ENCODE measurements at regions not wholly inside any gene's neighbourhood (a gene's known extent, or its start where the extent isn't known, plus 50 kb on each side); places are given as distances from the start of the nearest gene placed in this dataset.

DNA sequence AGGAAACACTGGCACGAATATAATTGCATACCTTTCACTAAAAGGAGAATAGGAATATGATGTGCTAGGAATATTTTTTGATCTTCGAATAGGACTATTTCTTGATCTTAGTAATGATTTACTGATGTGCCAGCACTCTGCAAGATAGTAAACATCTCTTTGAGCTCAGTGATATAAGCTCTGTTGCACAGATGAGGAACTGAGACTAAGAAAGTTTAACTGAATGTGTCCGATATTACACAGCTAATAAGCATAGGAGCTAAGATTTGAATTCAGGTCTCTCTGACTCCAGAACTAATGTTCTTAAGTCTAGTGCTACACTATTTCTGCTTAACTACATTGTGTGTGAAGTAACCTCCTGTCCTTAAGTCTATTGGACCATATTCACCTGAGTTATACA lies 98.4 kb upstream of the PTPRZ1 start:
- no peaks in the 10 kb centered on the region for H3K36me3 Mint-ChIP-seq
- peaks cover 2 to 11% (median 4%) of the 10 kb centered on the region in 3 donors for H3K9me3 Mint-ChIP-seq
- no peaks in the 10 kb centered on the region for H3K27me3 Mint-ChIP-seq
- H3K4me3 Mint-ChIP-seq: no peak overlapping the region
- H3K4me1 Mint-ChIP-seq: no peaks in the 10 kb centered on the region
- ChIA-PET POLR2A (no interaction called here), CTCF (no interaction called here)
- no peak overlapping the region for H3K4me3 ChIP-seq (ENCODE audit: control insufficient read depth in 1 of 2, extremely low read depth in 1 of 2, low read length in 1 of 2)
- no peaks in the 10 kb centered on the region for H3K4me1 ChIP-seq (ENCODE audit: control insufficient read depth in 1 of 2, extremely low read depth in 1 of 2, insufficient read depth in 2 of 2, low read length in 2 of 2)
- H3K36me3 ChIP-seq (ENCODE audit: control insufficient read depth in 2 of 2, extremely low read depth in 1 of 2, insufficient read depth in 1 of 2, low read length in 1 of 2): no peaks in the 10 kb centered on the region
- ATAC-seq (replicated peaks in 1 of 4) (no peak), DNase-seq (no peak)
- no peaks in the 10 kb centered on the region for H3K9me3 ChIP-seq
- no peak overlapping the region for H3K27ac ChIP-seq (ENCODE audit: low read length)
- no peak overlapping the region for H3K27ac Mint-ChIP-seq
- no CpG with 5 or more reads among the region's 3 CpGs for WGBS (ENCODE audit: insufficient coverage)
- H3K27me3 ChIP-seq (replicated peaks in 1 of 2; ENCODE audit: control insufficient read depth in 2 of 2, extremely low read depth in 1 of 2, insufficient read depth in 2 of 2, low read length in 1 of 2): no peaks in the 10 kb centered on the region

DNA sequence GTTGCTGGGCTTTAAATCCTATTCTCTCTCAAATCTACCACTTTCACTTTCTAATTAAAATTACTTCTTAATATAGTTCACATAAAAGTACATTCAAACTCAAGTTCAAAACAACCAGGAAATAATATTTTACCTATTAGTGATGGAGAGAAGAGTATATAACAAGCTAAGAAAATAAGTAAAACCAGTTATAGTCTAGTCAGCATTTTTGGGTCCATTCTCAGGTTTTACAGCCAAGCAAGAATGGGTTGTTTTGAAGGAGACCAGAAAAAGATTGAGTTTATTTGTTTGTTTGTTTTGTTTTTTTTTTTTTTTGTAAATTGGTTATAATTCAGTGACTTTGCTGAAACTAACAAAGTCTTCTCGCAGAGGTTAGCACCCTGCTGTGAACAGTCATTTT lies 106.3 kb upstream of the PTPRZ1 start:
- no peak for ATAC-seq (replicated peaks in 1 of 4)
- Mint-ChIP-seq H3K27ac (no peak overlapping the region), H3K9me3 (peaks cover 0 to 8% (median 4%) of the 10 kb centered on the region in 3 donors), H3K4me3 (no peak overlapping the region), H3K36me3 (no peaks in the 10 kb centered on the region), H3K27me3 (no peaks in the 10 kb centered on the region), H3K4me1 (no peaks in the 10 kb centered on the region)
- no CpG with 5 or more reads among the region's 1 CpG for WGBS (ENCODE audit: insufficient coverage)
- ChIA-PET POLR2A (no interaction called here), CTCF (no interaction called here)
- no peaks in the 10 kb centered on the region for H3K4me1 ChIP-seq (ENCODE audit: control insufficient read depth in 1 of 2, extremely low read depth in 1 of 2, insufficient read depth in 2 of 2, low read length in 2 of 2)
- H3K36me3 ChIP-seq (ENCODE audit: control insufficient read depth in 2 of 2, extremely low read depth in 1 of 2, insufficient read depth in 1 of 2, low read length in 1 of 2): no peaks in the 10 kb centered on the region
- H3K27me3 ChIP-seq (replicated peaks in 1 of 2; ENCODE audit: control insufficient read depth in 2 of 2, extremely low read depth in 1 of 2, insufficient read depth in 2 of 2, low read length in 1 of 2): no peaks in the 10 kb centered on the region
- H3K4me3 ChIP-seq (ENCODE audit: control insufficient read depth in 1 of 2, extremely low read depth in 1 of 2, low read length in 1 of 2): no peak overlapping the region
- no peak for DNase-seq
- no peak overlapping the region for H3K27ac ChIP-seq (ENCODE audit: low read length)
- no peaks in the 10 kb centered on the region for H3K9me3 ChIP-seq

DNA sequence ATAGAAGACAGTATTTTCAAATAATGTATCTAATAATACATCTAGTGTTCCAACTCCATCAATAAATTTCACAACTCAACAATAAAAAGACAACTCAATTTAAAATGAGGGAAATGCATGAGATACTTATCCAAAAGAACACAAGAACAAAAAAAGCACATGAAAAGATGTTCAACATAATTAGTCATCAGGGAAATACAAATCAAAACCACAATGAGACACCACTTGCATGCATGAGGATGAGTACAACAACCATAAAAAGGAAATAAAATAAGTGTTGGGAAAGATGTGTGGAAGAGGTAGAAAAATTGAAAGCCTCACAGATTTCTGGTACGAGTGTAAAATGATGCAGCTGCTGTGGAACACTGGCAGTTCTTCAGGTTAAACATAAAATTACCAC lies 111.6 kb upstream of the PTPRZ1 start:
- H3K27me3 Mint-ChIP-seq: no peaks in the 10 kb centered on the region
- no peak for ATAC-seq (replicated peaks in 1 of 4)
- H3K36me3 Mint-ChIP-seq: no peaks in the 10 kb centered on the region
- H3K27ac Mint-ChIP-seq: no peak overlapping the region
- Histone ChIP-seq H3K27ac (ENCODE audit: low read length) (no peak overlapping the region), H3K4me1 (ENCODE audit: control insufficient read depth in 1 of 2, extremely low read depth in 1 of 2, insufficient read depth in 2 of 2, low read length in 2 of 2) (no peaks in the 10 kb centered on the region), H3K4me3 (ENCODE audit: control insufficient read depth in 1 of 2, extremely low read depth in 1 of 2, low read length in 1 of 2) (no peak overlapping the region), H3K27me3 (replicated peaks in 1 of 2; ENCODE audit: control insufficient read depth in 2 of 2, extremely low read depth in 1 of 2, insufficient read depth in 2 of 2, low read length in 1 of 2) (no peaks in the 10 kb centered on the region), H3K9me3 (no peaks in the 10 kb centered on the region), H3K36me3 (ENCODE audit: control insufficient read depth in 2 of 2, extremely low read depth in 1 of 2, insufficient read depth in 1 of 2, low read length in 1 of 2) (no peaks in the 10 kb centered on the region)
- POLR2A ChIA-PET: no interaction called here
- H3K4me1 Mint-ChIP-seq: no peaks in the 10 kb centered on the region
- CTCF ChIA-PET: no interaction called here
- DNase-seq: no peak
- peaks cover 0 to 8% (median 3%) of the 10 kb centered on the region in 3 donors for H3K9me3 Mint-ChIP-seq
- no peak overlapping the region for H3K4me3 Mint-ChIP-seq
- no CpG with 5 or more reads among the region's 1 CpG for WGBS (ENCODE audit: insufficient coverage)

DNA sequence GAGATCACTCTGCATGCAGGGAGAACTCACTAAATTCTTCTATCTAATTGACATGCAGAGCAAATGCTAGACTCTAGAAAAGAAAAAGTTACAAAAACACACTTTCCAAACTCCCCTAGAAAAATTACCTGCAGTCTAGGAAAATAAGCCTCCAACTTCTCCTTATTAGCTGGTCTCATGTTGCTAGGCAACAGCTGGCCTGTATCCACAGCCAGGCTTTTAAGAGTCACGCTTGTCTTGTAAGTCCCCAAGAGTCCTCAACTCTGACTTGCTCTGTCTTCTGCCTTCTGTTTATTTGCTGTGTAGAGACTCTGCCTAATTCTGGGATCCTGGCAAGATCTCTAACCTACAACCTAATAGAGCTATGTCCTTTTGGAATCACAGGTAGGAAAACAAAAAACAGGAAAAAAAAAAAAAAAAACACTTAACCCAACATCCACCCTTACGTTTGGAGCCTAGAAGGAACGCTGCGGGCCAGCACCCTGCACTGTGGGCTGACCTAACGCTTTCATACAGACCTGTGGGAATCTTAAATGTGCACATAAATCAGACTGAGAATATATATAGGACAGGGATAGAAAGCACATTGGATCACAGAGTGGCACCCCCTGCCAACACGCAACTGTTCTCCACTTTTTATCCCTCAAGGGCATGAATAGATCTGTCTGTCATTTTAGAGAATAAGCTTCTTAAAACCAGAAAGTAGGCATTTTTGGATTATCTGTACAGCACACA lies 117.0 kb upstream of the PTPRZ1 start:
- WGBS (ENCODE audit: insufficient coverage): 33% methylated on average over 1 of the region's 6 CpGs
- peaks cover 0 to 3% of the 10 kb centered on the region in 2 donors for H3K27me3 Mint-ChIP-seq
- no peaks in the 10 kb centered on the region for H3K36me3 Mint-ChIP-seq
- H3K27me3 ChIP-seq (replicated peaks in 1 of 2; ENCODE audit: control insufficient read depth in 2 of 2, extremely low read depth in 1 of 2, insufficient read depth in 2 of 2, low read length in 1 of 2): no peaks in the 10 kb centered on the region
- H3K4me3 ChIP-seq (ENCODE audit: control insufficient read depth in 1 of 2, extremely low read depth in 1 of 2, low read length in 1 of 2): no peak overlapping the region
- no peaks in the 10 kb centered on the region for H3K4me1 ChIP-seq (ENCODE audit: control insufficient read depth in 1 of 2, extremely low read depth in 1 of 2, insufficient read depth in 2 of 2, low read length in 2 of 2)
- no peaks in the 10 kb centered on the region for H3K9me3 Mint-ChIP-seq
- DNase-seq: no peak
- H3K4me1 Mint-ChIP-seq: no peaks in the 10 kb centered on the region
- POLR2A ChIA-PET: interaction anchor here in 1 of 2 donors (0.8 kb wide), 1 partner anchor 1680 kb away, joined by 4 read pairs; no protein-coding TSS in a partner anchor
- ATAC-seq (replicated peaks in 1 of 4): no peak
- no peak overlapping the region for H3K27ac ChIP-seq (ENCODE audit: low read length)
- H3K27ac Mint-ChIP-seq: no peak overlapping the region
- no peak overlapping the region for H3K4me3 Mint-ChIP-seq
- no peaks in the 10 kb centered on the region for H3K36me3 ChIP-seq (ENCODE audit: control insufficient read depth in 2 of 2, extremely low read depth in 1 of 2, insufficient read depth in 1 of 2, low read length in 1 of 2)
- CTCF ChIA-PET: no interaction called here
- H3K9me3 ChIP-seq: no peaks in the 10 kb centered on the region

DNA sequence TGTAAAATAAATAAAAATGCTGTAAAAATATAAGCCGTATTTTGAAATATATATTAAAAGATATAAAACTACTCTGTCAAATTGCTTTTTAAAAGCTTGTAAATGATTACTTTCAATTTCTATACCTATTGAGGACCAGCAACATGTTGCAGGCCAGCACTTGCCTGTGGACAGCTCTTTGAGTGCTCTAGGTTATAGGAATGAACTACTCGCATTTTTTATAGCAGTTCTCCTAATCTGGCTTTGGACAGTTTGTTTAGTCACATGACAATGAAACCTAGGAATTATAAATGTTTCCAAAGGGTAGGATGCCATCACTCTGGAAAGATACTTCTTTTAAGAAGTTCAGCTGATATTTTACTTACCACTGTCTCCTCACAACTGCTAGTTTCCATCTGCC lies 117.7 kb upstream of the PTPRZ1 start:
- H3K4me3 Mint-ChIP-seq: no peak overlapping the region
- no peaks in the 10 kb centered on the region for H3K36me3 Mint-ChIP-seq
- no peak for ATAC-seq (replicated peaks in 1 of 4)

DNA sequence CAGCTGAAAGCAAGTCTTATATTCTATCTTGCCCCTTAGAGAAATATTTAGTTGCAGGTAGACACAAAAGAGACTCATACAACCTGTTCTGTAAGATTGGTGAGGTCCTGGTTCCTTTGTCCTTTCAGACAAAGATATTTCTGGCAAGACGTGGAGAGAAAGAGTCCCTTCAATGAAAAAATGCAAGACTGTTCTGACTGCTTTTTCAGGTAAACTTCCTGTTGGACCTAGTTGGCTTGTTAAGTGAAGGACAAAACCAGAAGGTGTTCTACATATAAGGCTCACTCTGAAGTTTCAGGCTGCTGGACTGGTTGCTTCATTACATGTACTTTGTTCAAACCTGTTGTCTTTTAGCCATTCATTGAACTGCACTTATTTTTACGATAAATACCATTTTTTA lies 119.0 kb upstream of the PTPRZ1 start:
- Mint-ChIP-seq H3K36me3 (no peaks in the 10 kb centered on the region), H3K27me3 (peaks cover 0 to 3% of the 10 kb centered on the region in 2 donors), H3K27ac (no peak overlapping the region), H3K4me3 (no peak overlapping the region), H3K9me3 (no peaks in the 10 kb centered on the region), H3K4me1 (no peaks in the 10 kb centered on the region)
- Histone ChIP-seq H3K36me3 (ENCODE audit: control insufficient read depth in 2 of 2, extremely low read depth in 1 of 2, insufficient read depth in 1 of 2, low read length in 1 of 2) (no peaks in the 10 kb centered on the region), H3K9me3 (no peaks in the 10 kb centered on the region), H3K27me3 (replicated peaks in 1 of 2; ENCODE audit: control insufficient read depth in 2 of 2, extremely low read depth in 1 of 2, insufficient read depth in 2 of 2, low read length in 1 of 2) (no peaks in the 10 kb centered on the region), H3K27ac (ENCODE audit: low read length) (no peak overlapping the region), H3K4me3 (ENCODE audit: control insufficient read depth in 1 of 2, extremely low read depth in 1 of 2, low read length in 1 of 2) (no peak overlapping the region), H3K4me1 (ENCODE audit: control insufficient read depth in 1 of 2, extremely low read depth in 1 of 2, insufficient read depth in 2 of 2, low read length in 2 of 2) (no peaks in the 10 kb centered on the region)
- no peak for ATAC-seq (replicated peaks in 1 of 4)
- 84% methylated on average over 2 of the region's 2 CpGs for WGBS (ENCODE audit: insufficient coverage)
- ChIA-PET CTCF (no interaction called here), POLR2A (no interaction called here)
- no peak for DNase-seq

More for the DNA sequence above, 117.7 kb upstream of the PTPRZ1 start:
- H3K27ac Mint-ChIP-seq: no peak overlapping the region
- H3K27me3 Mint-ChIP-seq: peaks cover 0 to 3% of the 10 kb centered on the region in 2 donors
- no peaks in the 10 kb centered on the region for H3K9me3 Mint-ChIP-seq
- Histone ChIP-seq H3K9me3 (no peaks in the 10 kb centered on the region), H3K27me3 (replicated peaks in 1 of 2; ENCODE audit: control insufficient read depth in 2 of 2, extremely low read depth in 1 of 2, insufficient read depth in 2 of 2, low read length in 1 of 2) (no peaks in the 10 kb centered on the region), H3K36me3 (ENCODE audit: control insufficient read depth in 2 of 2, extremely low read depth in 1 of 2, insufficient read depth in 1 of 2, low read length in 1 of 2) (no peaks in the 10 kb centered on the region), H3K4me3 (ENCODE audit: control insufficient read depth in 1 of 2, extremely low read depth in 1 of 2, low read length in 1 of 2) (no peak overlapping the region), H3K4me1 (ENCODE audit: control insufficient read depth in 1 of 2, extremely low read depth in 1 of 2, insufficient read depth in 2 of 2, low read length in 2 of 2) (no peaks in the 10 kb centered on the region), H3K27ac (ENCODE audit: low read length) (no peak overlapping the region)
- POLR2A ChIA-PET: interaction anchor here in 1 of 2 donors (0.8 kb wide), 1 partner anchor 1679 kb away, joined by 4 read pairs; no protein-coding TSS in a partner anchor
- DNase-seq: no peak
- no peaks in the 10 kb centered on the region for H3K4me1 Mint-ChIP-seq
- WGBS (ENCODE audit: insufficient coverage): no CpG with 5 or more reads among the region's 2 CpGs
- CTCF ChIA-PET: no interaction called here

DNA sequence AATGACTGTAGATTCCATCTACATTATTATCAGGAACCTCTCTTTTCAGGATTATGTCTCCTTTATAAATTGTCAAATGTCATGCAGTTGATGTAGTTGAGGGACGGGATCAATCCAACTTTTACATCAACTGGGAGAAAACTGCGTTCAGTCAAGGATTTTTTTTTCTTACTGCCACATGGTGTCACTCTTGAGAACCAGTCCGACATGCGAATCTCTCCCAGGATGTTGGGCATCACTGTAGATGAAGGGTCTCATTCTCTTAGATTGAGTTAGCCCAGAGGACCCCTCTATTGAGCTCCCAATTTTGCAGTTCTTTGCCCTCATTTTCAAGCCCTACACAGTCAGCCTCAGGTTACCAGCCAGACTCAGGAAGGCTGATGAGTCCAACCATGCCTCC lies 120.3 kb upstream of the PTPRZ1 start:
- no peaks in the 10 kb centered on the region for H3K9me3 Mint-ChIP-seq
- no peaks in the 10 kb centered on the region for H3K4me1 ChIP-seq (ENCODE audit: control insufficient read depth in 1 of 2, extremely low read depth in 1 of 2, insufficient read depth in 2 of 2, low read length in 2 of 2)
- WGBS (ENCODE audit: insufficient coverage): no CpG with 5 or more reads among the region's 4 CpGs
- H3K4me1 Mint-ChIP-seq: no peaks in the 10 kb centered on the region
- H3K4me3 Mint-ChIP-seq: no peak overlapping the region
- H3K36me3 Mint-ChIP-seq: no peaks in the 10 kb centered on the region
- H3K27me3 Mint-ChIP-seq: peaks cover 0 to 3% of the 10 kb centered on the region in 2 donors
- POLR2A ChIA-PET: no interaction called here
- ATAC-seq (replicated peaks in 1 of 4) (no peak), DNase-seq (no peak)
- H3K27me3 ChIP-seq (replicated peaks in 1 of 2; ENCODE audit: control insufficient read depth in 2 of 2, extremely low read depth in 1 of 2, insufficient read depth in 2 of 2, low read length in 1 of 2): no peaks in the 10 kb centered on the region
- no peaks in the 10 kb centered on the region for H3K9me3 ChIP-seq
- H3K4me3 ChIP-seq (ENCODE audit: control insufficient read depth in 1 of 2, extremely low read depth in 1 of 2, low read length in 1 of 2): no peak overlapping the region
- CTCF ChIA-PET: no interaction called here
- no peak overlapping the region for H3K27ac Mint-ChIP-seq
- H3K27ac ChIP-seq (ENCODE audit: low read length): no peak overlapping the region
- no peaks in the 10 kb centered on the region for H3K36me3 ChIP-seq (ENCODE audit: control insufficient read depth in 2 of 2, extremely low read depth in 1 of 2, insufficient read depth in 1 of 2, low read length in 1 of 2)

Data from T-cell (primary cell).